WTC11 (cell line): ENCODE measurements at regions not wholly inside any gene's neighbourhood (a gene's known extent, or its start where the extent isn't known, plus 50 kb on each side); places are given as distances from the start of the nearest gene placed in this dataset.

Experiments used
- ATAC-seq: fragments of 200-7000 bp; cut with Tn5 transposase; 2 replicates; pipeline ENCODE4 v1.10.0; 2021; ENCODE audit warnings: mild to moderate bottlenecking, moderate library complexity
- CTCF ChIA-PET: fragments of 300-600 bp; sonication (Branson Sonifier 250); formaldehyde crosslinking; loops from one replicate; lab custom pipeline; 2021; ENCODE audit warnings: antibody characterized with exemption; lab: Charles Lee
- POLR2A ChIA-PET: fragments of 350-600 bp; sonication (Branson Sonifier 250); formaldehyde crosslinking; loops from one replicate; lab custom pipeline; 2021; ENCODE audit warnings: antibody characterized with exemption; lab: Charles Lee
- DNase-seq: peaks from one replicate; pipeline ENCODE4 v3.0.0; 2021; ENCODE audit warnings: low spot score
- H3K27ac Mint-ChIP-seq: 2 replicates; pipeline ENCODE4 v1.8.0; 2021; ENCODE audit warnings: mixed read lengths
- H3K27me3 Mint-ChIP-seq: 2 replicates; pipeline ENCODE4 v1.8.0; 2021; ENCODE audit warnings: low read depth, mild to moderate bottlenecking, moderate library complexity, mixed read lengths
- H3K36me3 Mint-ChIP-seq: 2 replicates; pipeline ENCODE4 v1.8.0; 2021; ENCODE audit warnings: mixed read lengths
- H3K4me1 Mint-ChIP-seq: 2 replicates; pipeline ENCODE4 v1.8.0; 2022; ENCODE audit warnings: mixed read lengths
- H3K4me3 Mint-ChIP-seq: 2 replicates; pipeline ENCODE4 v1.8.0; 2021; ENCODE audit warnings: mild to moderate bottlenecking, moderate library complexity, mixed read lengths
- H3K9me3 Mint-ChIP-seq: 2 replicates; pipeline ENCODE4 v1.8.0; 2021; ENCODE audit warnings: mixed read lengths
- ATF1 ChIP-seq: sonication (generic); formaldehyde crosslinking; IDR thresholded peaks from 2 replicates; pipeline ENCODE4 v1.8.1; 2023; ENCODE audit warnings: mild to moderate bottlenecking, moderate library complexity, missing genetic modification reagents
- CREM ChIP-seq: sonication (generic); formaldehyde crosslinking; IDR thresholded peaks from 2 replicates; pipeline ENCODE4 v1.8.1; 2022; ENCODE audit warnings: mild to moderate bottlenecking, missing genetic modification reagents, moderate library complexity
- FOXK1 ChIP-seq: sonication (generic); formaldehyde crosslinking; IDR thresholded peaks from 2 replicates; pipeline ENCODE4 v1.8.0; 2022; ENCODE audit warnings: mild to moderate bottlenecking, moderate library complexity, missing genetic modification reagents
- FOXP1 ChIP-seq: sonication (generic); formaldehyde crosslinking; IDR thresholded peaks from 2 replicates; pipeline ENCODE4 v1.8.0; 2022; ENCODE audit warnings: missing genetic modification reagents, mild to moderate bottlenecking, moderate library complexity, borderline replicate concordance
- GABPB1 ChIP-seq: sonication (generic); formaldehyde crosslinking; IDR thresholded peaks from 2 replicates; pipeline ENCODE4 v1.8.1; 2023; ENCODE audit warnings: mild to moderate bottlenecking, missing genetic modification reagents
- JAZF1 ChIP-seq: fragments of 250-450 bp; sonication (Bioruptor Pico); IDR thresholded peaks from 2 replicates; pipeline ENCODE4 v1.9.0; 2021; ENCODE audit warnings: moderate library complexity, mild to moderate bottlenecking, inconsistent platforms
- KAT7 ChIP-seq: sonication (generic); formaldehyde crosslinking; IDR thresholded peaks from 2 replicates; pipeline ENCODE4 v1.8.1; 2023; ENCODE audit warnings: missing genetic modification reagents, mild to moderate bottlenecking, borderline replicate concordance
- MLX ChIP-seq: sonication (generic); formaldehyde crosslinking; IDR thresholded peaks from 2 replicates; pipeline ENCODE4 v1.8.1; 2023; ENCODE audit warnings: mild to moderate bottlenecking, missing genetic modification reagents, moderate library complexity
- NFYB ChIP-seq: sonication (generic); formaldehyde crosslinking; conservative IDR thresholded peaks from 2 replicates; pipeline ENCODE4 v1.8.0; 2022; ENCODE audit warnings: low read depth, missing genetic modification reagents
- NR1H2 ChIP-seq: sonication (generic); formaldehyde crosslinking; IDR thresholded peaks from 2 replicates; pipeline ENCODE4 v1.9.0; 2021; ENCODE audit warnings: mild to moderate bottlenecking, moderate library complexity, missing genetic modification reagents
- NR3C1 ChIP-seq: sonication (generic); formaldehyde crosslinking; conservative IDR thresholded peaks from 2 replicates; pipeline ENCODE4 v1.8.1; 2023; ENCODE audit warnings: low read depth, mild to moderate bottlenecking, missing genetic modification reagents
- OVOL2 ChIP-seq: fragments of 250-450 bp; sonication (Bioruptor Pico); IDR thresholded peaks from 2 replicates; pipeline ENCODE4 v1.9.0; 2021; ENCODE audit warnings: mild to moderate bottlenecking, borderline replicate concordance
- SOX15 ChIP-seq: fragments of 250-450 bp; sonication (Bioruptor Pico); IDR thresholded peaks from 2 replicates; pipeline ENCODE4 v1.9.0; 2021; ENCODE audit warnings: mild to moderate bottlenecking
- STAT6 ChIP-seq: sonication (generic); formaldehyde crosslinking; conservative IDR thresholded peaks from 2 replicates; pipeline ENCODE4 v1.8.1; 2023; ENCODE audit warnings: mild to moderate bottlenecking, low read depth, missing genetic modification reagents, moderate library complexity
- TCF7 ChIP-seq: sonication (generic); formaldehyde crosslinking; IDR thresholded peaks from 2 replicates; pipeline ENCODE4 v1.8.0; 2022; ENCODE audit warnings: mild to moderate bottlenecking, low read depth, missing genetic modification reagents, moderate library complexity
- ZBTB43 ChIP-seq: sonication (generic); formaldehyde crosslinking; IDR thresholded peaks from 2 replicates; pipeline ENCODE4 v1.8.1; 2023; ENCODE audit warnings: mild to moderate bottlenecking, missing genetic modification reagents
- ZNF219 ChIP-seq: sonication (generic); formaldehyde crosslinking; IDR thresholded peaks from 2 replicates; pipeline ENCODE4 v1.8.0; 2023; ENCODE audit warnings: missing genetic modification reagents, mild to moderate bottlenecking, borderline replicate concordance
- ZNF532 ChIP-seq: fragments of 250-450 bp; sonication (Bioruptor Pico); IDR thresholded peaks from 2 replicates; pipeline ENCODE4 v1.9.0; 2021; ENCODE audit warnings: mild to moderate bottlenecking, borderline replicate concordance
- TF ChIP-seq, protein P1 (sequence below): sonication (generic); formaldehyde crosslinking; IDR thresholded peaks from 2 replicates; pipeline ENCODE4 v1.8.0; 2022; ENCODE audit warnings: mild to moderate bottlenecking, missing genetic modification reagents
- TF ChIP-seq, protein P2 (sequence below): sonication (generic); formaldehyde crosslinking; IDR thresholded peaks from 2 replicates; pipeline ENCODE4 v1.8.0; 2022; ENCODE audit warnings: mild to moderate bottlenecking, missing genetic modification reagents
- TF ChIP-seq, protein P3 (sequence below): fragments of 200-600 bp; IDR thresholded peaks from 2 replicates; pipeline ENCODE4 v1.8.0; 2022; ENCODE audit warnings: antibody characterized with exemption
- TF ChIP-seq, protein P4 (sequence below): sonication (generic); formaldehyde crosslinking; IDR thresholded peaks from 2 replicates; pipeline ENCODE4 v1.8.0; 2022; ENCODE audit warnings: mild to moderate bottlenecking, missing genetic modification reagents

DNA sequence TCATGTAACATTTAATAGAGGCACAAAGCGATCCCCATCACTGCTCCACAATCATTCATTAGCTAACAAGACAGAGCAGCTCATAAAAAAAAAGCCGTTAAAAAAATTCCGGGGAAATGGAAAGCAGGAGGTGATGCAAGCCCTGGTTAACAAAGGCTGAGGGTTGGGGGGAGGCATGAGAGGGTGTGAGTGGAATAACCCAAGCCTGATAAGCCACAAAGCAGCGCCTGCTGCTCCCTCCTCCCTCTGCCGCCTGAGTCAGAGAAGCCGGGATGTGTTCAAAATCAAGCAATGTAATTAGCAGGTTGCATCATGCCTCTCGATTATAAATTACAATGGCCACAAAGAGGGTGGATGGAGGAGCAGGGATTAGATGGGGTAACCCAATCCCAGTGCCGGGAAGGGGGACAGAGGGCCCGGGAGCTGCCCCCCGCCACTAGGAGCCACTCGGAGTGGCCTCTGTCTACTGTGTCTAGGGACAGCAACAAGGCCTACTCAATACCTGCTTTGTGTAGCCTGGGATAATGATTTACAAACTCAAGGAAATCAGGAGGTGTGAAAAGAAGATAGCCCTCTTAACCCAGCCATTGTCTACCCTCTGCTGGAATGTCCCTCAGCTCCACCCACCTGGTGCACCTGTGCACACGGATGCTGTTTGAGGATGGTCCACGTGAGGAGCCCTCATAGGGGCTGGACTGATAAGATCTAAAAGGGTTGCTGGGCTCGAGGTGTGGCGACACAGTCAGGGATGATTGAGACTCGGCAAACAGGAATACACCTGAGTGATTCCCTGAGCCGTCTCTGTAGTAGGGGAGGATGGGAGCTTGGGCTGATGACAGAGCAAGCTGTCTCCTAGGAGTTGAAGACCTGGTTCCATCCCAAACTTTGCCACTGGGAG, 156.9 kb downstream of the VEGFA start:
- Mint-ChIP-seq H3K9me3 (no peaks in the 10 kb centered on the region), H3K27ac (peak overlapping the region; percentile 68; the same call in 1 of the 2 replicates), H3K4me1 (peaks cover 15% of the 10 kb centered on the region), H3K4me3 (no peak overlapping the region), H3K36me3 (no peaks in the 10 kb centered on the region), H3K27me3 (no peaks in the 10 kb centered on the region)
- ATAC-seq (peak; percentile 68), DNase-seq (peak; percentile 77)
- CTCF ChIA-PET = interaction anchor here (0.5 to 2.6 kb wide), 16 partner anchors 13 to 217 kb away, joined by 3 to 17 read pairs (median 5); no protein-coding TSS in a partner anchor
- POLR2A ChIA-PET = interaction anchor here (0.6 to 2.5 kb wide), 14 partner anchors 8 to 330 kb away, joined by 3 to 22 read pairs (median 3); partner anchors contain the start of gene VEGFA
- TF ChIP-seq ZBTB43 (CRISPR knock-in tag) (no peak), ZNF219 (CRISPR knock-in tag) (no peak), JAZF1 (CRISPR knock-in tag) (no peak), GABPB1 (CRISPR knock-in tag) (peak; percentile 99), MLX (CRISPR knock-in tag) (no peak), ATF1 (CRISPR knock-in tag) (no peak), NFYB (CRISPR knock-in tag) (no peak), STAT6 (CRISPR knock-in tag) (no peak), ZNF532 (CRISPR knock-in tag) (peak; percentile 58; the same call in 1 of the 2 replicates), KAT7 (CRISPR knock-in tag) (no peak), TCF7 (CRISPR knock-in tag) (no peak), FOXK1 (CRISPR knock-in tag) (peak; percentile 11; the same call in 1 of the 2 replicates), CREM (CRISPR knock-in tag) (no peak), OVOL2 (CRISPR knock-in tag) (no peak), FOXP1 (CRISPR knock-in tag) (peak; percentile 16; the same call in 1 of the 2 replicates), NR1H2 (CRISPR knock-in tag) (no peak), NR3C1 (CRISPR knock-in tag) (no peak), SOX15 (no peak)
- TF ChIP-seq, protein P1, sequence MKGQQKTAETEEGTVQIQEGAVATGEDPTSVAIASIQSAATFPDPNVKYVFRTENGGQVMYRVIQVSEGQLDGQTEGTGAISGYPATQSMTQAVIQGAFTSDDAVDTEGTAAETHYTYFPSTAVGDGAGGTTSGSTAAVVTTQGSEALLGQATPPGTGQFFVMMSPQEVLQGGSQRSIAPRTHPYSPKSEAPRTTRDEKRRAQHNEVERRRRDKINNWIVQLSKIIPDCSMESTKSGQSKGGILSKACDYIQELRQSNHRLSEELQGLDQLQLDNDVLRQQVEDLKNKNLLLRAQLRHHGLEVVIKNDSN (CRISPR knock-in tag) = peak; percentile 52; the same call in 1 of the 2 replicates
- TF ChIP-seq, protein P2, sequence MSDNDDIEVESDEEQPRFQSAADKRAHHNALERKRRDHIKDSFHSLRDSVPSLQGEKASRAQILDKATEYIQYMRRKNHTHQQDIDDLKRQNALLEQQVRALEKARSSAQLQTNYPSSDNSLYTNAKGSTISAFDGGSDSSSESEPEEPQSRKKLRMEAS = peak; percentile 85
- TF ChIP-seq, protein P3, sequence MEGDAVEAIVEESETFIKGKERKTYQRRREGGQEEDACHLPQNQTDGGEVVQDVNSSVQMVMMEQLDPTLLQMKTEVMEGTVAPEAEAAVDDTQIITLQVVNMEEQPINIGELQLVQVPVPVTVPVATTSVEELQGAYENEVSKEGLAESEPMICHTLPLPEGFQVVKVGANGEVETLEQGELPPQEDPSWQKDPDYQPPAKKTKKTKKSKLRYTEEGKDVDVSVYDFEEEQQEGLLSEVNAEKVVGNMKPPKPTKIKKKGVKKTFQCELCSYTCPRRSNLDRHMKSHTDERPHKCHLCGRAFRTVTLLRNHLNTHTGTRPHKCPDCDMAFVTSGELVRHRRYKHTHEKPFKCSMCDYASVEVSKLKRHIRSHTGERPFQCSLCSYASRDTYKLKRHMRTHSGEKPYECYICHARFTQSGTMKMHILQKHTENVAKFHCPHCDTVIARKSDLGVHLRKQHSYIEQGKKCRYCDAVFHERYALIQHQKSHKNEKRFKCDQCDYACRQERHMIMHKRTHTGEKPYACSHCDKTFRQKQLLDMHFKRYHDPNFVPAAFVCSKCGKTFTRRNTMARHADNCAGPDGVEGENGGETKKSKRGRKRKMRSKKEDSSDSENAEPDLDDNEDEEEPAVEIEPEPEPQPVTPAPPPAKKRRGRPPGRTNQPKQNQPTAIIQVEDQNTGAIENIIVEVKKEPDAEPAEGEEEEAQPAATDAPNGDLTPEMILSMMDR = no peak
- TF ChIP-seq, protein P4, sequence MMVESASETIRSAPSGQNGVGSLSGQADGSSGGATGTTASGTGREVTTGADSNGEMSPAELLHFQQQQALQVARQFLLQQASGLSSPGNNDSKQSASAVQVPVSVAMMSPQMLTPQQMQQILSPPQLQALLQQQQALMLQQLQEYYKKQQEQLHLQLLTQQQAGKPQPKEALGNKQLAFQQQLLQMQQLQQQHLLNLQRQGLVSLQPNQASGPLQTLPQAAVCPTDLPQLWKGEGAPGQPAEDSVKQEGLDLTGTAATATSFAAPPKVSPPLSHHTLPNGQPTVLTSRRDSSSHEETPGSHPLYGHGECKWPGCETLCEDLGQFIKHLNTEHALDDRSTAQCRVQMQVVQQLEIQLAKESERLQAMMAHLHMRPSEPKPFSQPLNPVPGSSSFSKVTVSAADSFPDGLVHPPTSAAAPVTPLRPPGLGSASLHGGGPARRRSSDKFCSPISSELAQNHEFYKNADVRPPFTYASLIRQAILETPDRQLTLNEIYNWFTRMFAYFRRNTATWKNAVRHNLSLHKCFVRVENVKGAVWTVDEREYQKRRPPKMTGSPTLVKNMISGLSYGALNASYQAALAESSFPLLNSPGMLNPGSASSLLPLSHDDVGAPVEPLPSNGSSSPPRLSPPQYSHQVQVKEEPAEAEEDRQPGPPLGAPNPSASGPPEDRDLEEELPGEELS (CRISPR knock-in tag) = no peak
